K562 (cell line): ENCODE measurements at regions not wholly inside any gene's neighbourhood (a gene's known extent, or its start where the extent isn't known, plus 50 kb on each side); places are given as distances from the start of the nearest gene placed in this dataset.

Experiments
- CTBP1 ChIP-seq: fragments of 450-650 bp; IDR thresholded peaks from 2 replicates; pipeline ENCODE4 v1.6.1; 2016; ENCODE audit warnings: borderline replicate concordance
- E2F4 ChIP-seq: sonication (generic); formaldehyde crosslinking; IDR thresholded peaks from 2 replicates; pipeline ENCODE4 v1.8.0; 2022; ENCODE audit warnings: mild to moderate bottlenecking, low read depth, missing genetic modification reagents
- ERF ChIP-seq: fragments of 450-650 bp; formaldehyde crosslinking; IDR thresholded peaks from 2 replicates; pipeline ENCODE4 v1.4.0; 2020; ENCODE audit warnings: mild to moderate bottlenecking, mixed read lengths
- ETV6 ChIP-seq, 3 experiments: fragments of 150-350 bp in 1 of 3; sonication (generic) in 1 of 3; formaldehyde crosslinking in 1 of 3; IDR thresholded peaks; 2 replicates each; pipeline versions ENCODE4 v1.6.1 to v1.8.0; 2014 to 2022; ENCODE audit warnings: borderline replicate concordance in 2 of 3, low read depth in 2 of 3, antibody characterized with exemption in 1 of 3, low read length in 1 of 3, mild to moderate bottlenecking in 1 of 3, missing genetic modification reagents in 1 of 3
- KLF6 ChIP-seq: fragments of 250-450 bp; sonication (Bioruptor Pico); IDR thresholded peaks from 2 replicates; pipeline ENCODE4 v1.4.0; 2020; ENCODE audit warnings: mild to moderate bottlenecking, moderate library complexity, borderline replicate concordance
- MXI1 ChIP-seq: IDR thresholded peaks from 2 replicates; pipeline ENCODE4 v1.6.1; 2011; ENCODE audit warnings: low read depth, mild to moderate bottlenecking, improper control_type of control experiment, low read length
- POLR2AphosphoS5 ChIP-seq: IDR thresholded peaks from 2 replicates; pipeline ENCODE4 v1.6.1; 2011; ENCODE audit warnings: mild to moderate bottlenecking, low read depth, low read length, moderate library complexity; ENCODE audit not compliant: control insufficient read depth, insufficient read depth
- SAP30 ChIP-seq: fragments of 200-600 bp; sonication (generic); IDR thresholded peaks from 2 replicates; pipeline ENCODE4 v1.6.1; 2012; ENCODE audit warnings: borderline replicate concordance, low read depth, mild to moderate bottlenecking, moderate library complexity, low read length, control low read depth, inconsistent platforms; ENCODE audit not compliant: insufficient read depth, poor library complexity, severe bottlenecking
- TBL1XR1 ChIP-seq, 2 experiments: IDR thresholded peaks; 2 replicates each; pipeline ENCODE4 v1.6.1; 2012; ENCODE audit warnings: improper control_type of control experiment in 2 of 2, low read length in 2 of 2, mild to moderate bottlenecking in 1 of 2
- ZFP1 ChIP-seq: fragments of 450-650 bp; formaldehyde crosslinking; IDR thresholded peaks from 2 replicates; pipeline ENCODE4 v1.4.0; 2020; ENCODE audit warnings: mild to moderate bottlenecking, mixed read lengths
- ZNF398 ChIP-seq: fragments of 250-450 bp; sonication (Bioruptor Pico); IDR thresholded peaks from 2 replicates; pipeline ENCODE4 v1.8.0; 2021; ENCODE audit warnings: moderate library complexity, mild to moderate bottlenecking, inconsistent platforms
- TF ChIP-seq, protein P1 (sequence below): fragments of 450-650 bp; IDR thresholded peaks from 2 replicates; pipeline ENCODE4 v1.6.1; 2017; ENCODE audit warnings: mild to moderate bottlenecking, moderate library complexity
- TF ChIP-seq, protein P2 (sequence below): sonication (generic); formaldehyde crosslinking; IDR thresholded peaks from 2 replicates; pipeline ENCODE4 v1.8.1; 2023; ENCODE audit warnings: mild to moderate bottlenecking, missing genetic modification reagents, moderate library complexity
- TF ChIP-seq, protein P3 (sequence below): sonication (generic); formaldehyde crosslinking; IDR thresholded peaks from 2 replicates; pipeline ENCODE4 v1.9.0; 2022; ENCODE audit warnings: mild to moderate bottlenecking, missing genetic modification reagents

DNA sequence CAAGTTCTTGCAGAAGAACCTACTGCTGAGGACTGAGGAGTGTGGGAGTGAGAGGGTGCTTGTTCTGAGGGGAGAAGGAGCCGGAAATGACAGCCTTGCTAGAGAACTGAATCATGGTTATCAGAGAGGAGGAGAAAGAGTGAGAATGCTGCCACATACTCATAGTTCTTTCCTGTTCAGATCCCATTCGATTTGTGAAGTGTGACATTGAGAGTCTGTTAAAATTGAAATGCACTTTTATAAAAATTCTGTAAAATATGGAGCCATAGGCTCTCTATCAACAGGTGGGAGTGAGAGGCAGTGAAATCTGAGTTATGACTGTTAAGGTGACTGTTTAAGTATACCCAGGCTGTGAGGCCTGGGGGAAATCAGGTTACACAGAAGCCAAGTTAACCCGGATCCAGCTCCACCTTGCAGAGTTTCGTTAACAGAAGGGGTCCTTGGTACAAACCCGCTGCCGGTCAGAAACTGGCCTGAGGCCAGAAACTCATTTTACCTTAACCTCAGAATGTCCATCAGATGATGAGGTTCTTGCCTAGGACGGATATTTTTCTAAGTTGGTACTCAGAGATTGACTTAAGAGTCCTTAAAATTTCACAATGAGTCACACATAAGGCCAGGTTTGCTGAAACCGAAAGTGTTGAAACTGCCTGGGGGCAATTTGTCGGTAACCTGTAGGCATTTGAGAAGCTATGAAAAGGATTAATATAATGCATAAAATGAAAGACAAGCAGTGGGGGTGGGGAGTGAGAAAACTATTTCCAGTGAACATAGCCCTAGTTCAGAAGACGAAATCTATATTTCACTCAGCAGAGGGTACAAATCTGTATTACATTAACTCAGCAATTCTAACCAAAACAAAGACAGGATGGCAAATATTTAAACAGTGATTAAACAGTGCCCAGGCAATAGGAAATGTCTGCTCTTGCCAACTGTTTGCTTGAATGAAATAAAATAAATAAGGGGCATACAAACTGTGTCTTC, 350.5 kb downstream of the KCNRG start:
- TF ChIP-seq POLR2AphosphoS5 (no peak), KLF6 (CRISPR knock-in tag) (no peak), ETV6 (IDR thresholded peaks at IDR 0.05; ENCODE audit: borderline replicate concordance in 1 of 2, low read depth in 2 of 2, low read length in 1 of 2) (no peak), ETV6 (CRISPR knock-in tag; IDR thresholded peaks at IDR 0.05; ENCODE audit: borderline replicate concordance) (no peak), E2F4 (no peak), ZNF398 (CRISPR knock-in tag) (no peak), ZFP1 (CRISPR knock-in tag) (no peak), CTBP1 (no peak), SAP30 (no peak), MXI1 (no peak), TBL1XR1 (IDR thresholded peaks at IDR 0.05; ENCODE audit: low read length in 2 of 2) (no peak), ERF (CRISPR knock-in tag) (no peak)
- TF ChIP-seq, protein P1, sequence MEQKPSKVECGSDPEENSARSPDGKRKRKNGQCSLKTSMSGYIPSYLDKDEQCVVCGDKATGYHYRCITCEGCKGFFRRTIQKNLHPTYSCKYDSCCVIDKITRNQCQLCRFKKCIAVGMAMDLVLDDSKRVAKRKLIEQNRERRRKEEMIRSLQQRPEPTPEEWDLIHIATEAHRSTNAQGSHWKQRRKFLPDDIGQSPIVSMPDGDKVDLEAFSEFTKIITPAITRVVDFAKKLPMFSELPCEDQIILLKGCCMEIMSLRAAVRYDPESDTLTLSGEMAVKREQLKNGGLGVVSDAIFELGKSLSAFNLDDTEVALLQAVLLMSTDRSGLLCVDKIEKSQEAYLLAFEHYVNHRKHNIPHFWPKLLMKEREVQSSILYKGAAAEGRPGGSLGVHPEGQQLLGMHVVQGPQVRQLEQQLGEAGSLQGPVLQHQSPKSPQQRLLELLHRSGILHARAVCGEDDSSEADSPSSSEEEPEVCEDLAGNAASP = no peak
- TF ChIP-seq, protein P2, sequence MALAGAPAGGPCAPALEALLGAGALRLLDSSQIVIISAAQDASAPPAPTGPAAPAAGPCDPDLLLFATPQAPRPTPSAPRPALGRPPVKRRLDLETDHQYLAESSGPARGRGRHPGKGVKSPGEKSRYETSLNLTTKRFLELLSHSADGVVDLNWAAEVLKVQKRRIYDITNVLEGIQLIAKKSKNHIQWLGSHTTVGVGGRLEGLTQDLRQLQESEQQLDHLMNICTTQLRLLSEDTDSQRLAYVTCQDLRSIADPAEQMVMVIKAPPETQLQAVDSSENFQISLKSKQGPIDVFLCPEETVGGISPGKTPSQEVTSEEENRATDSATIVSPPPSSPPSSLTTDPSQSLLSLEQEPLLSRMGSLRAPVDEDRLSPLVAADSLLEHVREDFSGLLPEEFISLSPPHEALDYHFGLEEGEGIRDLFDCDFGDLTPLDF (CRISPR knock-in tag) = no peak
- TF ChIP-seq, protein P3, sequence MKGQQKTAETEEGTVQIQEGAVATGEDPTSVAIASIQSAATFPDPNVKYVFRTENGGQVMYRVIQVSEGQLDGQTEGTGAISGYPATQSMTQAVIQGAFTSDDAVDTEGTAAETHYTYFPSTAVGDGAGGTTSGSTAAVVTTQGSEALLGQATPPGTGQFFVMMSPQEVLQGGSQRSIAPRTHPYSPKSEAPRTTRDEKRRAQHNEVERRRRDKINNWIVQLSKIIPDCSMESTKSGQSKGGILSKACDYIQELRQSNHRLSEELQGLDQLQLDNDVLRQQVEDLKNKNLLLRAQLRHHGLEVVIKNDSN (CRISPR knock-in tag) = no peak
